GM12878 (cell line): ENCODE measurements at regions not wholly inside any gene's neighbourhood (a gene's known extent, or its start where the extent isn't known, plus 50 kb on each side); places are given as distances from the start of the nearest gene placed in this dataset.

Experiments used
- BRCA1 ChIP-seq: IDR thresholded peaks from 2 replicates; pipeline ENCODE4 v1.6.1; 2011; ENCODE audit warnings: low read depth, low read length, improper control_type of control experiment
- CREM ChIP-seq: IDR thresholded peaks from 2 replicates; pipeline ENCODE4 v1.6.1; 2014; ENCODE audit warnings: antibody characterized with exemption, low read depth
- EZH2 ChIP-seq: IDR thresholded peaks from 2 replicates; pipeline ENCODE4 v1.6.1; 2012; ENCODE audit warnings: low read depth, mild to moderate bottlenecking, control low read depth, inconsistent platforms, low read length, borderline replicate concordance; ENCODE audit not compliant: control insufficient read depth
- NFYB ChIP-seq: IDR thresholded peaks from 2 replicates; pipeline ENCODE4 v1.6.1; 2011; ENCODE audit warnings: low read depth, mild to moderate bottlenecking, low read length, improper control_type of control experiment, moderate library complexity; ENCODE audit not compliant: insufficient read depth
- POLR2A ChIP-seq: IDR thresholded peaks from 2 replicates; pipeline ENCODE4 v1.6.1; 2011; ENCODE audit warnings: low read depth, mild to moderate bottlenecking, low read length
- POLR2AphosphoS2 ChIP-seq: IDR thresholded peaks from 2 replicates; pipeline ENCODE4 v1.6.1; 2011; ENCODE audit warnings: low read depth, mild to moderate bottlenecking, low read length, improper control_type of control experiment, moderate library complexity
- RAD21 ChIP-seq: IDR thresholded peaks from 2 replicates; pipeline ENCODE4 v1.6.1; 2011; ENCODE audit warnings: mild to moderate bottlenecking, low read depth, low read length, moderate library complexity; ENCODE audit not compliant: insufficient read depth
- SMC3 ChIP-seq: IDR thresholded peaks from 2 replicates; pipeline ENCODE4 v1.6.1; 2011; ENCODE audit warnings: low read length, improper control_type of control experiment, borderline replicate concordance
- TAF1 ChIP-seq: IDR thresholded peaks from 2 replicates; pipeline ENCODE4 v1.6.1; 2011; ENCODE audit warnings: mild to moderate bottlenecking, low read depth, low read length, borderline replicate concordance
- TCF7 ChIP-seq: IDR thresholded peaks from 2 replicates; pipeline ENCODE4 v1.6.1; 2014; ENCODE audit warnings: antibody characterized with exemption, borderline replicate concordance
- ZSCAN29 ChIP-seq: fragments of 450-650 bp; IDR thresholded peaks from 2 replicates; pipeline ENCODE4 v1.6.1; 2017; ENCODE audit warnings: mild to moderate bottlenecking, moderate library complexity
- TF ChIP-seq, protein P1 (sequence below): IDR thresholded peaks from 2 replicates; pipeline ENCODE4 v1.6.1; 2012; ENCODE audit warnings: low read length, inconsistent platforms
- TF ChIP-seq, protein P2 (sequence below): IDR thresholded peaks from 2 replicates; pipeline ENCODE4 v1.6.1; 2012; ENCODE audit warnings: low read depth, low read length, improper control_type of control experiment
- TF ChIP-seq, protein P3 (sequence below), 3 experiments: IDR thresholded peaks in 2 of 3; conservative IDR thresholded peaks in 1 of 3; 2 replicates each; pipeline ENCODE4 v1.5.1; 2011; ENCODE audit warnings: low read depth in 3 of 3, low read length in 3 of 3, mild to moderate bottlenecking in 3 of 3, control low read depth in 2 of 3, moderate library complexity in 2 of 3, inconsistent platforms in 1 of 3, mixed read lengths in 1 of 3; ENCODE audit not compliant: control insufficient read depth in 2 of 3, insufficient read depth in 1 of 3; ENCODE audit errors: extremely low read depth in 1 of 3

DNA sequence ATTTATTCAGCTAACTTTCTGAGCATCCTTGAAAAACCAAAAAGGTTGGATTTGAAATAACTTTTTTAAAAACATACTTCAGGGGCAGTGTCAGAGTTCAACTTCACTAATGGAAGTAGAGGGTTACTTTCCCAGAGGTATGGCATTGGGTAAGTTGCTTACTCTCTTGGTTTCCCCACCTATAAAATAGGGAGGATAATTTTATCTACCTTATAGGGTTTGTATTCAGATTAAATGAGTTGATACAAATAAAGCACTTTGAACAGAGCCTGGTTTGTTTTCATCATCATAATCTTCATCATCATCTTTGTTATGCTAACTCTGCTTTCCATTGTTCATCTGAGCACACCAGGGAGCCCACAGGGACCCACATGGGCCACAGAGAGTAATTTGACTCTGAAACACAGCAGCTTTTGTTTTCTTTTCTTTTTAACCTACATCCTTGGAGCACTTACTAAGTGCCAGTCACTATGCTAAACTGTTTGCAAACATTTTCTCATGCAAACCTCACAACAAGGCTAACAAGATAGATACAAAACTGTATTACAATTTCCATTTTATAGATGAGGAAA is 179.1 kb upstream of the SLC24A2 start:
- TF ChIP-seq POLR2A = no peak
- TF ChIP-seq EZH2 = no peak
- TF ChIP-seq CREM = no peak
- TF ChIP-seq, protein P1, sequence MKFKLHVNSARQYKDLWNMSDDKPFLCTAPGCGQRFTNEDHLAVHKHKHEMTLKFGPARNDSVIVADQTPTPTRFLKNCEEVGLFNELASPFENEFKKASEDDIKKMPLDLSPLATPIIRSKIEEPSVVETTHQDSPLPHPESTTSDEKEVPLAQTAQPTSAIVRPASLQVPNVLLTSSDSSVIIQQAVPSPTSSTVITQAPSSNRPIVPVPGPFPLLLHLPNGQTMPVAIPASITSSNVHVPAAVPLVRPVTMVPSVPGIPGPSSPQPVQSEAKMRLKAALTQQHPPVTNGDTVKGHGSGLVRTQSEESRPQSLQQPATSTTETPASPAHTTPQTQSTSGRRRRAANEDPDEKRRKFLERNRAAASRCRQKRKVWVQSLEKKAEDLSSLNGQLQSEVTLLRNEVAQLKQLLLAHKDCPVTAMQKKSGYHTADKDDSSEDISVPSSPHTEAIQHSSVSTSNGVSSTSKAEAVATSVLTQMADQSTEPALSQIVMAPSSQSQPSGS = no peak
- no peak for TF ChIP-seq NFYB
- TF ChIP-seq, protein P2, sequence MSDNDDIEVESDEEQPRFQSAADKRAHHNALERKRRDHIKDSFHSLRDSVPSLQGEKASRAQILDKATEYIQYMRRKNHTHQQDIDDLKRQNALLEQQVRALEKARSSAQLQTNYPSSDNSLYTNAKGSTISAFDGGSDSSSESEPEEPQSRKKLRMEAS = no peak
- TF ChIP-seq RAD21 = no peak
- no peak for TF ChIP-seq POLR2AphosphoS2
- no peak for TF ChIP-seq TCF7
- no peak for TF ChIP-seq TAF1
- TF ChIP-seq ZSCAN29 = no peak
- no peak for TF ChIP-seq BRCA1
- no peak for TF ChIP-seq SMC3
- TF ChIP-seq, protein P3, sequence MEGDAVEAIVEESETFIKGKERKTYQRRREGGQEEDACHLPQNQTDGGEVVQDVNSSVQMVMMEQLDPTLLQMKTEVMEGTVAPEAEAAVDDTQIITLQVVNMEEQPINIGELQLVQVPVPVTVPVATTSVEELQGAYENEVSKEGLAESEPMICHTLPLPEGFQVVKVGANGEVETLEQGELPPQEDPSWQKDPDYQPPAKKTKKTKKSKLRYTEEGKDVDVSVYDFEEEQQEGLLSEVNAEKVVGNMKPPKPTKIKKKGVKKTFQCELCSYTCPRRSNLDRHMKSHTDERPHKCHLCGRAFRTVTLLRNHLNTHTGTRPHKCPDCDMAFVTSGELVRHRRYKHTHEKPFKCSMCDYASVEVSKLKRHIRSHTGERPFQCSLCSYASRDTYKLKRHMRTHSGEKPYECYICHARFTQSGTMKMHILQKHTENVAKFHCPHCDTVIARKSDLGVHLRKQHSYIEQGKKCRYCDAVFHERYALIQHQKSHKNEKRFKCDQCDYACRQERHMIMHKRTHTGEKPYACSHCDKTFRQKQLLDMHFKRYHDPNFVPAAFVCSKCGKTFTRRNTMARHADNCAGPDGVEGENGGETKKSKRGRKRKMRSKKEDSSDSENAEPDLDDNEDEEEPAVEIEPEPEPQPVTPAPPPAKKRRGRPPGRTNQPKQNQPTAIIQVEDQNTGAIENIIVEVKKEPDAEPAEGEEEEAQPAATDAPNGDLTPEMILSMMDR (IDR thresholded peaks at IDR 0.05 in 2 of 3, conservative IDR thresholded peaks at IDR 0.05 in 1 of 3; ENCODE audit: control insufficient read depth in 2 of 3, extremely low read depth in 1 of 3, insufficient read depth in 1 of 3, low read depth in 3 of 3, low read length in 3 of 3) = no peak
